Neural crest cell (in vitro differentiated cells): ENCODE measurements at regions not wholly inside any gene's neighbourhood (a gene's known extent, or its start where the extent isn't known, plus 50 kb on each side); places are given as distances from the start of the nearest gene placed in this dataset.

Experiments
- DNase-seq: peaks from one replicate; pipeline ENCODE4 v3.0.0; 2021; ENCODE audit warnings: low read depth, mixed read lengths, low spot score
- H3K27ac Mint-ChIP-seq: one replicate; pipeline ENCODE4 v1.8.0; 2021; ENCODE audit warnings: mild to moderate bottlenecking, mixed read lengths; ENCODE audit not compliant: unreplicated experiment
- H3K27me3 Mint-ChIP-seq: 2 replicates; pipeline ENCODE4 v1.8.0; 2021; ENCODE audit warnings: low read depth, mild to moderate bottlenecking, mixed read lengths
- H3K36me3 Mint-ChIP-seq: 2 replicates; pipeline ENCODE4 v1.8.0; 2021; ENCODE audit warnings: low read depth, mild to moderate bottlenecking, mixed read lengths
- H3K4me1 Mint-ChIP-seq: 2 replicates; pipeline ENCODE4 v1.8.0; 2021; ENCODE audit warnings: mixed read lengths
- H3K4me3 Mint-ChIP-seq: one replicate; pipeline ENCODE4 v1.8.0; 2021; ENCODE audit warnings: mild to moderate bottlenecking, mixed read lengths
- H3K9me3 Mint-ChIP-seq: 2 replicates; pipeline ENCODE4 v1.8.0; 2021; ENCODE audit warnings: mixed read lengths
- CTCF ChIP-seq: fragments of 200-600 bp; sonication (generic); conservative IDR thresholded peaks from 2 replicates; pipeline ENCODE4 v1.5.0; 2021; ENCODE audit warnings: antibody characterized with exemption, mild to moderate bottlenecking

GRCh38 chr6:91761621-91762020, 1174.7 kb upstream of the MAP3K7 start:
- H3K4me1 Mint-ChIP-seq, result peaks cover 5% of the 10 kb centered on the region
- no peak overlapping the region for H3K27ac Mint-ChIP-seq
- H3K36me3 Mint-ChIP-seq, result no peaks in the 10 kb centered on the region
- no peaks in the 10 kb centered on the region for H3K27me3 Mint-ChIP-seq
- H3K4me3 Mint-ChIP-seq, result no peak overlapping the region
- DNase-seq, result no peak
- TF ChIP-seq CTCF, result no peak
- no peaks in the 10 kb centered on the region for H3K9me3 Mint-ChIP-seq

GRCh38 chr6:91754691-91755090, 1167.8 kb upstream of the MAP3K7 start:
- Mint-ChIP-seq H3K36me3 (no peaks in the 10 kb centered on the region), H3K9me3 (no peaks in the 10 kb centered on the region), H3K4me1 (peaks cover 5% of the 10 kb centered on the region), H3K4me3 (no peak overlapping the region), H3K27ac (no peak overlapping the region), H3K27me3 (no peaks in the 10 kb centered on the region)
- no peak for DNase-seq
- TF ChIP-seq CTCF, result no peak

GRCh38 chr6:91751526-91751925, 1164.7 kb upstream of the MAP3K7 start:
- no peak overlapping the region for H3K4me3 Mint-ChIP-seq
- no peaks in the 10 kb centered on the region for H3K9me3 Mint-ChIP-seq

GRCh38 chr6:91744566-91744965, 1157.7 kb upstream of the MAP3K7 start:
- H3K27me3 Mint-ChIP-seq, result no peaks in the 10 kb centered on the region
- DNase-seq, result no peak
- H3K4me1 Mint-ChIP-seq, result peaks cover 18% of the 10 kb centered on the region
- no peak for TF ChIP-seq CTCF
- H3K27ac Mint-ChIP-seq, result no peak overlapping the region
- no peaks in the 10 kb centered on the region for H3K36me3 Mint-ChIP-seq
- H3K9me3 Mint-ChIP-seq, result peaks cover 2% of the 10 kb centered on the region
- no peak overlapping the region for H3K4me3 Mint-ChIP-seq

More at GRCh38 chr6:91751526-91751925, 1164.7 kb upstream of the MAP3K7 start:
- Mint-ChIP-seq H3K27ac (no peak overlapping the region), H3K27me3 (no peaks in the 10 kb centered on the region), H3K4me1 (no peaks in the 10 kb centered on the region), H3K36me3 (no peaks in the 10 kb centered on the region)
- TF ChIP-seq CTCF, result no peak
- no peak for DNase-seq

- DNase-seq, result no peak
These were observed 1156.9 kb upstream of the MAP3K7 start for GRCh38 chr6:91743756-91744155.

More at GRCh38 chr6:91743756-91744155, 1156.9 kb upstream of the MAP3K7 start:
- no peak overlapping the region for H3K4me3 Mint-ChIP-seq
- H3K9me3 Mint-ChIP-seq, result peaks cover 2% of the 10 kb centered on the region
- H3K27me3 Mint-ChIP-seq, result no peaks in the 10 kb centered on the region
- TF ChIP-seq CTCF, result no peak
- H3K4me1 Mint-ChIP-seq, result peaks cover 18% of the 10 kb centered on the region
- H3K36me3 Mint-ChIP-seq, result no peaks in the 10 kb centered on the region
- no peak overlapping the region for H3K27ac Mint-ChIP-seq
